Mammary epithelial cell (primary cell): ENCODE measurements at regions not wholly inside any gene's neighbourhood (a gene's known extent, or its start where the extent isn't known, plus 50 kb on each side); places are given as distances from the start of the nearest gene placed in this dataset.

ENCODE experiments used
- EZH2 ChIP-seq: IDR thresholded peaks from 2 replicates; pipeline ENCODE4 v1.6.1; 2012; ENCODE audit warnings: low read length, inconsistent platforms, borderline replicate concordance
- TF ChIP-seq, protein P1 (sequence below), 2 donors: IDR thresholded peaks in 1 of 2; conservative IDR thresholded peaks in 1 of 2; 2 replicates each; pipeline ENCODE4 v1.5.1; 2011 to 2012; ENCODE audit warnings: inconsistent platforms in 2 of 2, low read length in 2 of 2, mild to moderate bottlenecking in 2 of 2, control low read depth in 1 of 2, low read depth in 1 of 2; ENCODE audit not compliant: insufficient read depth in 1 of 2; ENCODE audit errors: extremely low read depth in 1 of 2

DNA sequence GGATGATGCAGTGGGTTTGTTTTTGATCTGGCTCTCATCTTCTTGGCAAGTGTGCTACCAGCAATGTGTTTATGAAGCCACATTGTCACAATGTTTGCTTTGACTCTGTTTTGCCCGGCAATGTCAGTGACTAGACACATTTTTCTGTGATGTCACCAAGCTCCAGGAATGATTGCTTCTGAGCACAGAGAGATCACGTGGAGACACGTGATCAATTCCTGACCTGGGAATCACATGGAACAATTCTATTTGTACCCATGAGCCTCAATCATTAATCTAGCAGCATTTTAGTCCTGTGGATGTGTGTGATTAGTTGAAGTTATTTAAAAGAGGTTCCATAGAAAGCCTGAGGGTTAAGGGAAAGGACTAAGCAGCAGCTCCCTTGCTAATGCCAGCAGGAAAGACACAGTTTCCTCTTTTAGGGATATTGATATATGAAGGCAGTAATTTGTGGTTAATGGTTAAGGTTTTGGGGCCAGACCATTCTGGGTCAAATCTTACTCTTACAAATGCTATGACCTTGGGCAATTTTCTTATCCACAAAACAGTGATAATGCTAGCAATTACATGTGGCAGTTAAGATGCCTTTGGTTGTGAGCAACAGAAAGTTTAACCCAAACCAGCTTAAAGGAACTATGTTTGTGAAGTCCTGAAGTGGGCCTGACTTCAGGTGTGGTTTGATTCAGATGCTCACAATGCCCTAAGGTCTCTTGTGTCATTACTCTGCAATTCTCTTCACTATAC, 59.0 kb downstream of the FASLG start:
- TF ChIP-seq, protein P1, sequence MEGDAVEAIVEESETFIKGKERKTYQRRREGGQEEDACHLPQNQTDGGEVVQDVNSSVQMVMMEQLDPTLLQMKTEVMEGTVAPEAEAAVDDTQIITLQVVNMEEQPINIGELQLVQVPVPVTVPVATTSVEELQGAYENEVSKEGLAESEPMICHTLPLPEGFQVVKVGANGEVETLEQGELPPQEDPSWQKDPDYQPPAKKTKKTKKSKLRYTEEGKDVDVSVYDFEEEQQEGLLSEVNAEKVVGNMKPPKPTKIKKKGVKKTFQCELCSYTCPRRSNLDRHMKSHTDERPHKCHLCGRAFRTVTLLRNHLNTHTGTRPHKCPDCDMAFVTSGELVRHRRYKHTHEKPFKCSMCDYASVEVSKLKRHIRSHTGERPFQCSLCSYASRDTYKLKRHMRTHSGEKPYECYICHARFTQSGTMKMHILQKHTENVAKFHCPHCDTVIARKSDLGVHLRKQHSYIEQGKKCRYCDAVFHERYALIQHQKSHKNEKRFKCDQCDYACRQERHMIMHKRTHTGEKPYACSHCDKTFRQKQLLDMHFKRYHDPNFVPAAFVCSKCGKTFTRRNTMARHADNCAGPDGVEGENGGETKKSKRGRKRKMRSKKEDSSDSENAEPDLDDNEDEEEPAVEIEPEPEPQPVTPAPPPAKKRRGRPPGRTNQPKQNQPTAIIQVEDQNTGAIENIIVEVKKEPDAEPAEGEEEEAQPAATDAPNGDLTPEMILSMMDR (conservative IDR thresholded peaks at IDR 0.05 in 1 of 2, IDR thresholded peaks at IDR 0.05 in 1 of 2; ENCODE audit: extremely low read depth in 1 of 2, insufficient read depth in 1 of 2, low read depth in 1 of 2, low read length in 2 of 2) = no peak
- TF ChIP-seq EZH2 = no peak
